ENCODE measurements at regions not wholly inside any gene's neighbourhood (a gene's known extent, or its start where the extent isn't known, plus 50 kb on each side); places are given as distances from the start of the nearest gene placed in this dataset.

GRCh38 chr21:14716761-14717396 is 170.8 kb upstream of the SAMSN1 start:
- TF ChIP-seq, protein P1, sequence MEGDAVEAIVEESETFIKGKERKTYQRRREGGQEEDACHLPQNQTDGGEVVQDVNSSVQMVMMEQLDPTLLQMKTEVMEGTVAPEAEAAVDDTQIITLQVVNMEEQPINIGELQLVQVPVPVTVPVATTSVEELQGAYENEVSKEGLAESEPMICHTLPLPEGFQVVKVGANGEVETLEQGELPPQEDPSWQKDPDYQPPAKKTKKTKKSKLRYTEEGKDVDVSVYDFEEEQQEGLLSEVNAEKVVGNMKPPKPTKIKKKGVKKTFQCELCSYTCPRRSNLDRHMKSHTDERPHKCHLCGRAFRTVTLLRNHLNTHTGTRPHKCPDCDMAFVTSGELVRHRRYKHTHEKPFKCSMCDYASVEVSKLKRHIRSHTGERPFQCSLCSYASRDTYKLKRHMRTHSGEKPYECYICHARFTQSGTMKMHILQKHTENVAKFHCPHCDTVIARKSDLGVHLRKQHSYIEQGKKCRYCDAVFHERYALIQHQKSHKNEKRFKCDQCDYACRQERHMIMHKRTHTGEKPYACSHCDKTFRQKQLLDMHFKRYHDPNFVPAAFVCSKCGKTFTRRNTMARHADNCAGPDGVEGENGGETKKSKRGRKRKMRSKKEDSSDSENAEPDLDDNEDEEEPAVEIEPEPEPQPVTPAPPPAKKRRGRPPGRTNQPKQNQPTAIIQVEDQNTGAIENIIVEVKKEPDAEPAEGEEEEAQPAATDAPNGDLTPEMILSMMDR (optimal IDR thresholded peaks at IDR 0.05 in 1 of 3, IDR thresholded peaks at IDR 0.05 in 1 of 3, conservative IDR thresholded peaks at IDR 0.05 in 1 of 3; ENCODE audit: extremely low read depth in 1 of 3, insufficient read depth in 2 of 3, low read length in 3 of 3): no peak
- TF ChIP-seq EZH2 (IDR thresholded peaks at IDR 0.05; ENCODE audit: low read length): no peak
